ENCODE measurements at regions not wholly inside any gene's neighbourhood (a gene's known extent, or its start where the extent isn't known, plus 50 kb on each side); places are given as distances from the start of the nearest gene placed in this dataset.

GRCh38 chr2:222058819-222059445, 239.9 kb downstream of the PAX3 start:
- DNase-seq, result no peak

- DNase-seq, result peak; percentile 69
These were observed 241.3 kb downstream of the PAX3 start for GRCh38 chr2:222057347-222058073.

GRCh38 chr2:222055328-222055727, 243.5 kb downstream of the PAX3 start:
- DNase-seq, result no peak

GRCh38 chr2:222054813-222055212, 244.0 kb downstream of the PAX3 start:
- DNase-seq, result no peak

- peak; percentile 14 for DNase-seq
These were observed 245.8 kb downstream of the PAX3 start for GRCh38 chr2:222052934-222053367.

- DNase-seq, result no peak
These were observed 247.8 kb downstream of the PAX3 start for GRCh38 chr2:222050981-222051380.

- no peak for DNase-seq
These were observed 248.9 kb downstream of the PAX3 start for GRCh38 chr2:222049946-222050345.

GRCh38 chr2:222043897-222044296, 254.9 kb downstream of the PAX3 start:
- no peak for DNase-seq

- DNase-seq, result no peak
These were observed 256.1 kb downstream of the PAX3 start for GRCh38 chr2:222042666-222043065.

GRCh38 chr2:222040333-222040732, 258.5 kb downstream of the PAX3 start:
- DNase-seq, result no peak

GRCh38 chr2:222039821-222040220, 259.0 kb downstream of the PAX3 start:
- DNase-seq, result no peak

- peak; percentile 17 for DNase-seq
These were observed 260.6 kb downstream of the PAX3 start for GRCh38 chr2:222038067-222038802.

- DNase-seq, result no peak
These were observed 261.6 kb downstream of the PAX3 start for GRCh38 chr2:222037211-222037610.

- DNase-seq, result no peak
These were observed 264.7 kb downstream of the PAX3 start for GRCh38 chr2:222034058-222034457.

- no peak for DNase-seq
These were observed 265.3 kb downstream of the PAX3 start for GRCh38 chr2:222033541-222033940.

- DNase-seq, result no peak
These were observed 272.9 kb downstream of the PAX3 start for GRCh38 chr2:222025881-222026271.

- peak; percentile 51 for DNase-seq
These were observed 273.6 kb downstream of the PAX3 start for GRCh38 chr2:222024932-222025880.

- DNase-seq, result no peak
These were observed 281.4 kb downstream of the PAX3 start for GRCh38 chr2:222017252-222017850.

- DNase-seq, result no peak
These were observed 284.9 kb downstream of the PAX3 start for GRCh38 chr2:222013889-222014288.

GRCh38 chr2:222000326-222000725, 298.5 kb downstream of the PAX3 start:
- DNase-seq, result no peak

- DNase-seq, result no peak
These were observed 299.1 kb downstream of the PAX3 start for GRCh38 chr2:221999717-222000116.

- peak; percentile 46 for DNase-seq
These were observed 299.6 kb downstream of the PAX3 start for GRCh38 chr2:221999166-221999565.
